Breast epithelium (tissue), 4 donors: ENCODE measurements at regions not wholly inside any gene's neighbourhood (a gene's known extent, or its start where the extent isn't known, plus 50 kb on each side); places are given as distances from the start of the nearest gene placed in this dataset.

Source experiments
- DNase-seq, 2 donors: peaks; one replicate each; pipeline ENCODE4 v3.0.0-alpha.2; 2019; ENCODE audit warnings: low spot score in 2 of 2
- H3K27ac ChIP-seq, 2 donors: fragments of 200-600 bp; sonication (generic) in 1 of 2; one replicate each; pipeline ENCODE4 v1.5.1; 2016 to 2019; ENCODE audit warnings: mild to moderate bottlenecking in 1 of 2
- H3K27me3 ChIP-seq, 2 donors: fragments of 200-600 bp; sonication (generic) in 1 of 2; one replicate each; pipeline versions ENCODE4 v1.5.1 to v1.6.0; 2017 to 2019; ENCODE audit warnings: control low read depth in 1 of 2, mild to moderate bottlenecking in 1 of 2
- H3K36me3 ChIP-seq: fragments of 200-600 bp; one replicate; pipeline ENCODE4 v1.5.1; 2019
- H3K4me1 ChIP-seq, 2 donors: fragments of 200-600 bp; sonication (generic); one replicate each; pipeline ENCODE4 v1.5.1; 2016 to 2019; ENCODE audit warnings: control low read depth in 1 of 2
- H3K4me3 ChIP-seq, 3 donors: fragments of 200-600 bp; sonication (generic); 1 replicate in 2 of 3; 2 replicates in 1 of 3; pipeline ENCODE4 v1.5.1; 2016 to 2019; ENCODE audit warnings: mild to moderate bottlenecking in 3 of 3, moderate library complexity in 2 of 3
- H3K9me3 ChIP-seq, 2 donors: fragments of 200-600 bp; sonication (generic) in 1 of 2; one replicate each; pipeline ENCODE4 v1.5.1; 2016 to 2019; ENCODE audit warnings: control low read depth in 1 of 2
- CTCF ChIP-seq, 3 donors: fragments of 450-650 bp; IDR thresholded peaks; one replicate each; pipeline ENCODE4 v1.5.1; 2016 to 2017; ENCODE audit warnings: antibody characterized with exemption in 3 of 3, mild to moderate bottlenecking in 3 of 3, moderate library complexity in 3 of 3
- POLR2A ChIP-seq: fragments of 450-650 bp; IDR thresholded peaks from one replicate; pipeline ENCODE4 v1.6.1; 2016; ENCODE audit warnings: antibody characterized with exemption, mild to moderate bottlenecking, moderate library complexity
- POLR2AphosphoS5 ChIP-seq, 3 donors: sonication (generic); formaldehyde crosslinking; IDR thresholded peaks; one replicate each; pipeline ENCODE4 v1.6.1; 2017; ENCODE audit warnings: antibody characterized with exemption in 3 of 3
- intact Hi-C: fragments of 100-400 bp; cut with DNase I; formaldehyde crosslinking; loops from one replicate; pipeline ENCODE4 v1.15.1; 2023; ENCODE audit warnings: low total_unique reads

- DNase-seq, result no peak
These were observed 80.6 kb upstream of the TRABD2B start for GRCh38 chr1:48077795-48078222.

DNA sequence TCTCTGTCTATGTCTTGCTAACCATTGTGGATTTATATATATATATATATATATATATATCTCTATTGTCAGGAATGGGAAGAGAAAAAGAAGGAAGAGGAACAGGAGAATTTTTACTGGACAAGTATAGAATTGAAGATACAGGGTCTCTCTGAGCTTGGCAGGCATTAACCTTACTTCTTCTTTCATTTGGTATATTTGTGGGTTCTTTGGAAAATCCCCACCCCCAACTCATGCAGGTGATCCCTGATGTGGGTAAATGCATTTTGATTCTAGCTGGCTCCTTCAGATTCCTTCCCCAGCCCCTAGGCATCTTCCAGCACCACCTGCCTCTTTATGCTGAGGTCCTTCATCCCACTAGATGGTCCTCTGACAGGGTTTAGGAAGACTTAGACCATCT is 78.8 kb upstream of the TRABD2B start:
- Histone ChIP-seq H3K27ac (no peak overlapping the region), H3K4me3 (no peak overlapping the region), H3K4me1 (no peaks in the 10 kb centered on the region), H3K27me3 (no peaks in the 10 kb centered on the region), H3K9me3 (no peaks in the 10 kb centered on the region), H3K36me3 (no peaks in the 10 kb centered on the region)
- DNase-seq, result no peak
- intact Hi-C loops, result loop anchor here (5.0 kb wide), 1 partner anchor 736 kb away; no protein-coding TSS in a partner anchor
- no peak for TF ChIP-seq POLR2A
- TF ChIP-seq CTCF (IDR thresholded peaks at IDR 0.05), result no peak
- no peak for TF ChIP-seq POLR2AphosphoS5 (IDR thresholded peaks at IDR 0.05)

More at GRCh38 chr1:48077795-48078222, 80.6 kb upstream of the TRABD2B start:
- Histone ChIP-seq H3K4me1 (no peaks in the 10 kb centered on the region), H3K9me3 (no peaks in the 10 kb centered on the region), H3K36me3 (no peaks in the 10 kb centered on the region), H3K4me3 (no peak overlapping the region), H3K27me3 (no peaks in the 10 kb centered on the region), H3K27ac (no peak overlapping the region)
- TF ChIP-seq POLR2A (no peak), CTCF (IDR thresholded peaks at IDR 0.05) (no peak)
- intact Hi-C loops, result loop anchor here (5.0 kb wide), 1 partner anchor 734 kb away; no protein-coding TSS in a partner anchor

DNA sequence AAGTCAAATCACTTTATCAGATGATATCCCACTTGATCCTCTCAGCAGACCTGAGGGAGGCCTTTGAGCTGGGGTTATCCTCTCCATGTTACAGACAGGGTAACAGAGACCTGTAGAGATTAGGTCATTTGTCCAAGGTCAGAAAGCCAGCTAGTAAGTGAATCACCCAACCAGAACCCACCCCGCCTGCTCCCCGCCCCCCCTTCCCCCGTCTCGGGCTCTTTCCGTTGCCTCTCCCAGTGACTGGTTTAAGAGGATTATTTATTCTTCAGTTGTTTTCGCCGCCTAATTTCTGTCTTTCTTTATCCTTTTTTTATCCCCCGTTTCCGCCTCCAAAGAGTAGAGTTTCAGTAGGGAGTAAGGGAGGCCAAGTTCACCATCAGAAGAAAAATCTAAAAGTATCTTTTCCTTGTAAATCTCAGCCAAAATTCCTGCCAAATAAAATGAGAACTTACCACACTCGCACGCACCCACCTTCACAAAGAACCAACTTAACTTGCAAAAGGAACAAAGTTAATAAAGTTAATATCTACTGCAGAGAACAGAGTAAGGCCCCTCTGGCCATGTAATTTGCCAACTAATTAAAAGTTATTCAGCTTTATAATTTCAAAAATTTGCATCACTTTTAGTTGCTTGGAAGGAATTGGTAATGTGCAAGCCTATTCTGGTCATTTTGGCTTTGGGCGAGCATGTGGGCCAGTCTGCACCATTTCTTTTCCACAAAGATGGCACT is 76.8 kb upstream of the TRABD2B start:
- H3K36me3 ChIP-seq, result no peaks in the 10 kb centered on the region
- no peaks in the 10 kb centered on the region for H3K9me3 ChIP-seq
- peak overlapping the region in 1 of 2 donors; percentile 51 for H3K27ac ChIP-seq
- intact Hi-C loops, result no loop called here
- TF ChIP-seq POLR2AphosphoS5 (IDR thresholded peaks at IDR 0.05) (no peak), POLR2A (no peak), CTCF (IDR thresholded peaks at IDR 0.05) (no peak)
- H3K27me3 ChIP-seq, result no peaks in the 10 kb centered on the region
- no peak for DNase-seq
- no peak overlapping the region for H3K4me3 ChIP-seq
- no peaks in the 10 kb centered on the region for H3K4me1 ChIP-seq

DNA sequence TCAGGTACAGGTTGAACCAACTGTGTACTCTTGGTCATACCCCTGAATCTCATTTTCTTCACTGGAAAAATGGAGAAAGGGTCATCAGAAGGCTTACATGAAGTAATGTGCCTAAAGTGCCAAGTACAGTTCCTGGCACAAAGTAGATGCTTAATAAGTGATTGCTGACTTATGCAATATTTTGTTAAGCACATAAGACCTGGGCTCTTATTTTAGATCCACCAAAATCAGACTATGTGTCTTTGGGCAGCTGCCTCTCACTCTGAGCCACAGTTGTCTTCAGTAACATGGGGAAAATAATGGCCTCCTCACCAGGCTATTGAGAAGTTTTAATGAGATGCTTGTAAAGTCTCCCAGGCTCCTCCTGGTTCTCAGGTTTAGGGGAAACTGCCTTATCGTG is 74.3 kb upstream of the TRABD2B start:
- no peak for DNase-seq
- H3K9me3 ChIP-seq, result no peaks in the 10 kb centered on the region
- no peaks in the 10 kb centered on the region for H3K27me3 ChIP-seq
- H3K4me1 ChIP-seq, result no peaks in the 10 kb centered on the region
- intact Hi-C loops, result no loop called here
- TF ChIP-seq POLR2A (no peak), CTCF (IDR thresholded peaks at IDR 0.05) (no peak), POLR2AphosphoS5 (IDR thresholded peaks at IDR 0.05) (no peak)
- no peak overlapping the region for H3K27ac ChIP-seq
- no peak overlapping the region for H3K4me3 ChIP-seq
- H3K36me3 ChIP-seq, result no peaks in the 10 kb centered on the region

DNA sequence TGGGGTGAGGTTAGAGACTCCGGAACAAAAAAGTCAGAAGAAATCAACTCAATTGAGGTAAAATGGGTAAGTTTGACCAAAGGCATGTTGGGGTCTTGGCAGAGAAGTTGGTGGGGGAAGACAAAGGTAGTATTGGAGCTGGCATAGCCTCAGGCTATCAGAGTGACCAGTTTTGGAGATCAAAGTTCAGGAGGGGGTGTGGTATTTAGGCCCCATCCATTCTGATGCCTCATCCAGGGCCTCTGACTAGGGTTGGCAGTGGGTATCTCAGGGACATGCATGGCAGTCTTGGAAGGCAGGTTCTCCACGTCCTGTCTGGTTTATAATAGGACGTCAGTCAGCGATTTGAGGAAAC is 73.2 kb upstream of the TRABD2B start:
- DNase-seq, result no peak
- no peaks in the 10 kb centered on the region for H3K9me3 ChIP-seq
- no peak for TF ChIP-seq CTCF (IDR thresholded peaks at IDR 0.05)
- no peak for TF ChIP-seq POLR2AphosphoS5 (IDR thresholded peaks at IDR 0.05)
- TF ChIP-seq POLR2A, result no peak
- no peak overlapping the region for H3K4me3 ChIP-seq
- no peaks in the 10 kb centered on the region for H3K4me1 ChIP-seq
- H3K27me3 ChIP-seq, result no peaks in the 10 kb centered on the region
- no peaks in the 10 kb centered on the region for H3K36me3 ChIP-seq
- peak overlapping the region in 1 of 2 donors; percentile 78 for H3K27ac ChIP-seq
- intact Hi-C loops, result no loop called here
